Activated T-helper 1 cell treated with anti-CD3 and anti-CD28 coated beads, Interleukin-12 subunit alpha, Interleukin-12 subunit beta, Interleukin-2, Interleukin-4 antibody, amounts not matched to agents 30 ng/mL and 10 ng/mL and 1 ng/mL, durations not matched to agents 14 hours and 24 hours and 36 hours (primary cell): ENCODE measurements at regions not wholly inside any gene's neighbourhood (a gene's known extent, or its start where the extent isn't known, plus 50 kb on each side); places are given as distances from the start of the nearest gene placed in this dataset.

Experiments
- DNase-seq: peaks from one replicate; pipeline ENCODE4 v3.0.0; 2021; ENCODE audit warnings: low spot score
- H3K27ac Mint-ChIP-seq: one replicate; pipeline ENCODE4 v1.8.0; 2021; ENCODE audit warnings: mild to moderate bottlenecking, mixed read lengths
- H3K27me3 Mint-ChIP-seq: one replicate; pipeline ENCODE4 v1.8.0; 2022; ENCODE audit warnings: mild to moderate bottlenecking, moderate library complexity, mixed read lengths; ENCODE audit not compliant: insufficient read depth
- H3K36me3 Mint-ChIP-seq: one replicate; pipeline ENCODE4 v1.8.0; 2021; ENCODE audit warnings: low read depth, mixed read lengths
- H3K4me1 Mint-ChIP-seq: one replicate; pipeline ENCODE4 v1.8.0; 2021; ENCODE audit warnings: low read depth, mixed read lengths
- H3K4me3 Mint-ChIP-seq: one replicate; pipeline ENCODE4 v1.8.0; 2021; ENCODE audit warnings: mild to moderate bottlenecking, moderate library complexity, mixed read lengths
- H3K9me3 Mint-ChIP-seq: one replicate; pipeline ENCODE4 v1.8.0; 2021; ENCODE audit warnings: mixed read lengths
- intact Hi-C: fragments of 100-400 bp; cut with micrococcal nuclease; formaldehyde crosslinking; loops from one replicate; pipeline ENCODE4 v1.15.1; 2024

DNA sequence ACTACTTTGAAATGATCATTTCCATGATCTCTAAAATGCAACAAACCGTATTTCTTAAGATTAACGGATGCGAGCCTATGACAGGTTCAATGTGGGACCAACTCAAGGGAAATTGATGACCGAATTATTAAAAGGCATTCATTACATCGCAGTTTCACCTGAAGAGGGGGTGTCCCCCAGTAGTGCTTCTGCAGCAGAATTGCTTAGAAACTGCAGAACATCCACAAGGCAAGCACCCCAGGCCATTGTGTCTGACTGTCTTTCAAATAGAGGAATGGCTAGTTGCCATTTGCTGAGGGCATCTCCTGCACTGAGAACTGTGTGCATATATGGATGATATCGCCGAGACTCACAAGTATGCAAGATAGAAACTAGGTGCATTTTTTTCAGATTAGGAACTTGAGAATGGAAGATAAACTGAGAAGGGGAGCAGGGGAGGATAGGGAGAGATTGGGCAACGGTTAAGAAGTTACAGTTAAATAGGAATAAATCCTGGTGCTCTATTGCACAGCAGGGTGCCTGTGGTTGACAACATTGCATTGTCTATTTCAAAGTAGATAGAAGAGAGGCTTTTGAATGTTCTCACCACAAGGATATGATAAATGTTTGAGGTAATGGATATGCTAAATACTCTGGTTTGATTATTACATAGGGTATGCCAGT lies 234.3 kb upstream of the PLEKHG7 start:
- DNase-seq = no peak
- Mint-ChIP-seq H3K4me1 (peaks cover 30% of the 10 kb centered on the region), H3K4me3 (no peak overlapping the region), H3K36me3 (no peaks in the 10 kb centered on the region), H3K27ac (no peak overlapping the region), H3K9me3 (no peaks in the 10 kb centered on the region), H3K27me3 (no peaks in the 10 kb centered on the region)
- intact Hi-C loops = no loop called here

GRCh38 chr12:92467886-92468285 lies 234.9 kb upstream of the PLEKHG7 start:
- no peak overlapping the region for H3K4me3 Mint-ChIP-seq
- no peak for DNase-seq
- no peaks in the 10 kb centered on the region for H3K9me3 Mint-ChIP-seq
- no peak overlapping the region for H3K27ac Mint-ChIP-seq
- no peaks in the 10 kb centered on the region for H3K27me3 Mint-ChIP-seq
- intact Hi-C loops = no loop called here
- H3K36me3 Mint-ChIP-seq = no peaks in the 10 kb centered on the region
- peaks cover 30% of the 10 kb centered on the region for H3K4me1 Mint-ChIP-seq

GRCh38 chr12:92466391-92467305 lies 236.1 kb upstream of the PLEKHG7 start:
- DNase-seq = no peak
- peaks cover 39% of the 10 kb centered on the region for H3K4me1 Mint-ChIP-seq
- intact Hi-C loops = no loop called here
- H3K36me3 Mint-ChIP-seq = no peaks in the 10 kb centered on the region
- no peaks in the 10 kb centered on the region for H3K27me3 Mint-ChIP-seq
- H3K9me3 Mint-ChIP-seq = no peaks in the 10 kb centered on the region
- H3K27ac Mint-ChIP-seq = no peak overlapping the region
- H3K4me3 Mint-ChIP-seq = no peak overlapping the region

GRCh38 chr12:92465786-92466295 lies 236.9 kb upstream of the PLEKHG7 start:
- intact Hi-C loops = no loop called here
- H3K9me3 Mint-ChIP-seq = no peaks in the 10 kb centered on the region
- H3K4me3 Mint-ChIP-seq = no peak overlapping the region
- no peaks in the 10 kb centered on the region for H3K36me3 Mint-ChIP-seq
- H3K27me3 Mint-ChIP-seq = no peaks in the 10 kb centered on the region
- no peak for DNase-seq
- peaks cover 33% of the 10 kb centered on the region for H3K4me1 Mint-ChIP-seq
- H3K27ac Mint-ChIP-seq = no peak overlapping the region

DNA sequence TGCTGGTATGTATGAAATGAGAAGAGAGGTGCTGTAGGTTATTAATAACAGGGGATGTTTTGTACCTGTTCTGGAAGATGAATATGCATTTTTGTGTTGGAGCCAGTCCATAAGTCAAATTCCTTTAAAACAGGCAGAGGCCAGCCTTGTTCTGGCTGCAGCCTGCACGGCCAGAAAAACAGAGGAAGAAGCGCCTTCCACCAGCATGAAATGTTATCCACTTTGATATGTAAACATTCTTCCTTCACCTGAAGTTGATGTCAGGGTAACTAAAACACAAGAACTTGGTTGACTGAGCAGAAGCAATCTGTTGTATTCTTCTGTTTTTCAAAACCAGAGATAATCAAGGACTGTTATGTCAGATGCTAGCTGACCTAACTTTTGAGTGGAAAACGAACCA lies 237.9 kb upstream of the PLEKHG7 start:
- intact Hi-C loops = no loop called here
- H3K36me3 Mint-ChIP-seq = no peaks in the 10 kb centered on the region
- H3K4me1 Mint-ChIP-seq = peaks cover 23% of the 10 kb centered on the region
- H3K4me3 Mint-ChIP-seq = no peak overlapping the region
- H3K27ac Mint-ChIP-seq = no peak overlapping the region
- H3K27me3 Mint-ChIP-seq = no peaks in the 10 kb centered on the region
- no peak for DNase-seq
- no peaks in the 10 kb centered on the region for H3K9me3 Mint-ChIP-seq

GRCh38 chr12:92463171-92463570 lies 239.6 kb upstream of the PLEKHG7 start:
- H3K4me3 Mint-ChIP-seq = no peak overlapping the region
- no peaks in the 10 kb centered on the region for H3K36me3 Mint-ChIP-seq
- H3K27me3 Mint-ChIP-seq = no peaks in the 10 kb centered on the region
- no peak overlapping the region for H3K27ac Mint-ChIP-seq
- no peak for DNase-seq
- intact Hi-C loops = no loop called here
- H3K9me3 Mint-ChIP-seq = no peaks in the 10 kb centered on the region
- H3K4me1 Mint-ChIP-seq = peaks cover 11% of the 10 kb centered on the region

- H3K36me3 Mint-ChIP-seq = no peaks in the 10 kb centered on the region
- intact Hi-C loops = loop anchor here (1.0 kb wide), 1 partner anchor 8 kb away; no protein-coding TSS in a partner anchor
- H3K27me3 Mint-ChIP-seq = no peaks in the 10 kb centered on the region
- no peak overlapping the region for H3K4me3 Mint-ChIP-seq
- no peak for DNase-seq
- peaks cover 11% of the 10 kb centered on the region for H3K4me1 Mint-ChIP-seq
- no peak overlapping the region for H3K27ac Mint-ChIP-seq
- H3K9me3 Mint-ChIP-seq = no peaks in the 10 kb centered on the region
Measured at GRCh38 chr12:92462527-92462926, 240.3 kb upstream of the PLEKHG7 start.

DNA sequence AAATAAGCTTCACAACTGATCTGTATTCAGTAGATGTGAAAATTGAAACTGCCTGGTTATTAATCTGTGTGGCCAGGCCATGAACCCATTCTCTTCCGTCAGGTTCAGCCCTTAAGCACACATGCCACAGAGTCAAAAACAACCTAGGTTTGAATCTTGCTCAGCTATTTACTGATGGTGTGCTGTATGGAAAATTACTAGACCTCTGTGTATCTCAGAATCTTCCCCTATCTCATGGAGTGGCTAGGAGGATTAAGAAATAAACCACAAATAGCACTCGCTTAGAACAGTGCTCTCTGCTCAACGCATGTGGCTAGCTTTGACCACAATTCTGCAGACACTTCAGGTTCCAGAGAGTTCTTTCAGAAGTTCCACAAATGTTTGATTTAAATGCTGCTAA lies 240.7 kb upstream of the PLEKHG7 start:
- peaks cover 11% of the 10 kb centered on the region for H3K4me1 Mint-ChIP-seq
- H3K9me3 Mint-ChIP-seq = no peaks in the 10 kb centered on the region
- intact Hi-C loops = loop anchor here (1.0 kb wide), 1 partner anchor 8 kb away; no protein-coding TSS in a partner anchor
- no peak for DNase-seq
- H3K27me3 Mint-ChIP-seq = no peaks in the 10 kb centered on the region
- no peak overlapping the region for H3K4me3 Mint-ChIP-seq
- peak overlapping the region; percentile 13 for H3K27ac Mint-ChIP-seq
- H3K36me3 Mint-ChIP-seq = no peaks in the 10 kb centered on the region

DNA sequence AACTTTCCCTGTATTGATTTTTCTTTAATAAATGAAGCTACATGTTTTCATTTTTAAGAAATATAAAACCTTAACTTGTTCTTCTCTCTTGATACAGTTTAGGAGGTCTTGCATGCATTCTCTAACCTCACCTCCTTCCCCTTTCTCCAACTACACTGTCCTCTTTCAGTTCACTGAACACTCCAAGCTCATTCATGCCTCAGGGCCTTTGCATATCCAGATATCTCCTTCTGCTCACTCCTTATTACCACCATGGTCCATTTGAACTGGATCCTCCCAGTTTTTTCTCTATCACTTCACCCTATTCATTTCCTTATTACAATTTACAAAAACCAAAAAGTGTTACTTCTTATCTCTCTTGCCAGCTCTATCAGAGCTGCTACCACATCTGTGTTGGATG lies 242.9 kb upstream of the PLEKHG7 start:
- no peaks in the 10 kb centered on the region for H3K36me3 Mint-ChIP-seq
- peaks cover 11% of the 10 kb centered on the region for H3K9me3 Mint-ChIP-seq
- no peak overlapping the region for H3K27ac Mint-ChIP-seq
- no peaks in the 10 kb centered on the region for H3K27me3 Mint-ChIP-seq
- peaks cover 11% of the 10 kb centered on the region for H3K4me1 Mint-ChIP-seq
- no peak overlapping the region for H3K4me3 Mint-ChIP-seq
- DNase-seq = no peak
- intact Hi-C loops = no loop called here

DNA sequence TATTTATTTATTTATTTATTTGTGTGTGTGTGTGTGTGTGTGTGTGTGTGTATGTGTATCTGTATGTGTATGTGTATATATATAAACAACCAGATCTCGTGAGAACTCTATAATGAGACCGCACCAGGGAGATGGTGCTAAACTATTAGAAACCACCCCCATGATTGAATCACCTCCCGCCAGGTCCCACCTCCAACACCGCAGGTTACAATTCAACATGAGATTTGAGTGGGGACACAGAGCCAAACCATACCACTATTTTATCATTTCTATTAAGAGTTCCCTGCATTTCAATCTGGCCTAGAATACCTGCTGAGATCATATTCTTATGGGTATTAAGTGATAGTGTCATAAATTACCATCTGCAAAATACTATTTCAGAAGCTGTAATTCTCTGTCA lies 243.8 kb upstream of the PLEKHG7 start:
- Mint-ChIP-seq H3K4me1 (peaks cover 11% of the 10 kb centered on the region), H3K4me3 (no peak overlapping the region)
- intact Hi-C loops = no loop called here

DNA sequence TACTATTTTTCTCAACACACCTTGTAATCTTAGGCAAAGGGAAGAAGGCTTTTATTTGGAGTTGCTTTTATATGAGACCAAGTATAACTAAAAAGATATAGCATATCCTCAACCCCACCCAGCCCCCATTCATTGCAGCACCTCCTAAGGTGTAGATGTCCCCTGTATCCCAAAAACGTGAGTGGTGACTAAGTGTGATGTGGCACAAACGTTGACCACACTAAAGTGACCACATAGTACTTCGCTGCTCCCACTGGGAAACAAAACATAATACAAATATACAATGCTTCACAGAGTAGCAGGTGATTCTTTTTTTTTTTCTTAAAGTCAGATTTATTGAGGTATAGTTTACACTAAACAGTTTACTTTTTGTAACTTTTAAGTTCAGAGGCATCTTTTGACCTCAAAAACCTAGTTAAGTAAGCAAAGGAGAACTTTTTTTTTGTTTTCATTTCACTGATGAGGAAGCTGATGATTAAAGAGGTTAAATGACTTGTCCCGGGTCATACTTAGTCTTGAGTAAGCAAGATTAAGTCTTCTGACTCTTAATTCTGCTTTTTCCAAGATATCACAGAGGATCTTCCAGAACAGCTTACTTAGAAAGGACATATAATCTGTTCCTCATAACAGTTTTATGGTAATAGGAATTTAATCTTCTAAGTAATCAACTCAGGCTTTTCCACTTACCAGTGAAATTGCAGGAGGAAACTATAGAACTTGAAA lies 245.2 kb upstream of the PLEKHG7 start:
- Mint-ChIP-seq H3K27me3 (no peaks in the 10 kb centered on the region), H3K36me3 (no peaks in the 10 kb centered on the region), H3K27ac (no peak overlapping the region), H3K4me1 (peaks cover 15% of the 10 kb centered on the region), H3K9me3 (peaks cover 13% of the 10 kb centered on the region), H3K4me3 (no peak overlapping the region)
- no peak for DNase-seq
- intact Hi-C loops = no loop called here

More for the DNA sequence above, 243.8 kb upstream of the PLEKHG7 start:
- no peak for DNase-seq
- Mint-ChIP-seq H3K27me3 (no peaks in the 10 kb centered on the region), H3K9me3 (peaks cover 13% of the 10 kb centered on the region), H3K36me3 (no peaks in the 10 kb centered on the region), H3K27ac (no peak overlapping the region)

DNA sequence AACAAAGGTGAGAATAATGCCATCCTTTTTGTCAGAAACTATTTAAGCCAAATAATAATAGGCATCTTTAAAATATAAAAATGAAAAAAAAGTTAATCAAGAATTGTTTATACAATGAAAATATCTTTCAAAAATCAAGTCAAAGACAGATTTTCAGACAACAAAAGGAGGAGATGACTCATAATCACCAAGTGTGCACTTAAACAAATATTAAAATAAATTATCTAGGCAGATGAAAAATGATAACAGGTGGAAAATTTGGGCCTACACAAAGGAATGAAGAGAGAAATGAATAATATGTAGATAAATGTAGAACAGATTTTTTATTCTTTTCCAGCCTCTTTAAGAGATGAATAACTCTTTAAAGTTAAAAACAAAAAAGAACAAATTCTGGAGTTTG lies 250.0 kb upstream of the PLEKHG7 start:
- Mint-ChIP-seq H3K9me3 (peaks cover 41% of the 10 kb centered on the region), H3K4me3 (no peak overlapping the region), H3K27ac (no peak overlapping the region), H3K4me1 (peaks cover 8% of the 10 kb centered on the region), H3K36me3 (no peaks in the 10 kb centered on the region), H3K27me3 (no peaks in the 10 kb centered on the region)
- no peak for DNase-seq
- intact Hi-C loops = no loop called here

- Mint-ChIP-seq H3K27me3 (no peaks in the 10 kb centered on the region), H3K4me3 (no peak overlapping the region), H3K9me3 (peaks cover 25% of the 10 kb centered on the region), H3K36me3 (peaks cover 6% of the 10 kb centered on the region), H3K27ac (no peak overlapping the region), H3K4me1 (peaks cover 13% of the 10 kb centered on the region)
- intact Hi-C loops = no loop called here
- no peak for DNase-seq
Measured at GRCh38 chr12:92446083-92446460, 256.7 kb upstream of the PLEKHG7 start.
